Pancreas (tissue), 10 donors: ENCODE measurements at regions not wholly inside any gene's neighbourhood (a gene's known extent, or its start where the extent isn't known, plus 50 kb on each side); places are given as distances from the start of the nearest gene placed in this dataset.
"Not testable (repeated sequence)": the region's sequence is repeated elsewhere in the genome, so short reads cannot be mapped to it uniquely, and the experiment has no call there.

ENCODE experiments used
- ATAC-seq, 4 donors: fragments of 200-7000 bp; cut with Tn5 transposase; one replicate each; pipeline versions ENCODE4 v1.8.0 to v1.9.1; 2020; ENCODE audit warnings: mild to moderate bottlenecking in 4 of 4, moderate library complexity in 4 of 4
- DNase-seq, 6 donors: peaks; one replicate each; pipeline ENCODE4 v3.0.0-alpha.2; 2020
- FAIRE-seq: peaks from 2 replicates; lab custom pipeline; 2012; peaks lifted over from hg19 to GRCh38; lab: Jason Lieb, UNC
- H3K27ac ChIP-seq, 4 donors: fragments of 200-600 bp; sonication (generic); 1 replicate in 3 of 4; 2 replicates in 1 of 4; pipeline versions ENCODE4 v1.5.0 to v1.8.0; 2020
- H3K27me3 ChIP-seq, 4 donors: fragments of 200-600 bp; one replicate each; pipeline ENCODE4 v1.8.0; 2021
- H3K36me3 ChIP-seq, 3 donors: fragments of 200-600 bp; sonication (generic) in 1 of 3; one replicate each; pipeline versions ENCODE4 v1.5.0 to v1.8.0; 2020 to 2021
- H3K4me1 ChIP-seq, 3 donors: fragments of 200-600 bp; one replicate each; pipeline ENCODE4 v1.8.0; 2021
- H3K4me3 ChIP-seq, 4 donors: fragments of 200-600 bp; sonication (generic) in 2 of 4; one replicate each; pipeline versions ENCODE4 v1.5.0 to v1.8.0; 2020 to 2021
- H3K9me3 ChIP-seq, 4 donors: fragments of 200-600 bp; one replicate each; pipeline ENCODE4 v1.8.0; 2021
- CTCF ChIP-seq, 4 donors: fragments of 200-600 bp; sonication (generic) in 3 of 4; IDR thresholded peaks; one replicate each; pipeline versions ENCODE4 v1.5.0 to v1.8.0; 2021; ENCODE audit warnings: antibody characterized with exemption in 4 of 4
- WGBS, 2 donors: extraction: QIAGEN DNeasy Blood & Tissue Kit; methylation state at CpG; one replicate each; pipeline ENCODE4 v1.1.7; 2013; 5-methylcytosine and 5-hydroxymethylcytosine counted together
- intact Hi-C, 3 donors: fragments of 100-400 bp; cut with DNase I; formaldehyde crosslinking; loops; one replicate each; pipeline versions ENCODE4 v1.11.1 to v1.14.2; 2022
- donor health status: healthy with polysubstance abuse.
- donor health status: DM: no; HTN: no; CAD: no; lungs with moderate emphysema.
- donor health status: DM: no; HTN: no; CAD: no.
- donor health status: control.
- donor health status: control.
- donor health status: Bipolar disorder and iron deficiency.
- donor health status: DM: yes; HTN: yes; CAD: no.
- donor health status: DM: no; HTN: no; CAD: no.
- donor health status: DM: no; HTN: no; CAD: no.
- donor health status: DM: yes; HTN: yes; CAD: no.

GRCh38 chr10:56104487-56104886 lies 256.6 kb downstream of the ZWINT start:
- WGBS, 2 donors: 30 to 32% methylated on average over 3 of the region's 3 CpGs

GRCh38 chr10:56096226-56096517 lies 264.9 kb downstream of the ZWINT start:
- DNase-seq: no peak
- TF ChIP-seq CTCF (IDR thresholded peaks at IDR 0.05): no peak
- no peak for FAIRE-seq
- no peaks in the 10 kb centered on the region for H3K4me1 ChIP-seq
- intact Hi-C loops: no loop called here
- no peak for ATAC-seq
- no peaks in the 10 kb centered on the region for H3K36me3 ChIP-seq
- no peaks in the 10 kb centered on the region for H3K27me3 ChIP-seq
- H3K9me3 ChIP-seq: no peaks in the 10 kb centered on the region
- H3K4me3 ChIP-seq: no peak overlapping the region
- 50 to 85% methylated on average over 2 of the region's 2 CpGs for WGBS, 2 donors
- no peak overlapping the region for H3K27ac ChIP-seq

More at GRCh38 chr10:56104487-56104886, 256.6 kb downstream of the ZWINT start:
- ATAC-seq: no peak
- Histone ChIP-seq H3K4me1 (no peaks in the 10 kb centered on the region), H3K36me3 (no peaks in the 10 kb centered on the region), H3K9me3 (no peaks in the 10 kb centered on the region), H3K4me3 (no peak overlapping the region), H3K27me3 (no peaks in the 10 kb centered on the region), H3K27ac (no peak overlapping the region)
- no peak for TF ChIP-seq CTCF (IDR thresholded peaks at IDR 0.05)
- FAIRE-seq: no peak
- intact Hi-C loops: no loop called here
- DNase-seq: no peak

- Histone ChIP-seq H3K27ac (no peak overlapping the region), H3K4me1 (no peaks in the 10 kb centered on the region), H3K4me3 (no peak overlapping the region), H3K27me3 (no peaks in the 10 kb centered on the region), H3K9me3 (no peaks in the 10 kb centered on the region), H3K36me3 (no peaks in the 10 kb centered on the region)
- 49 to 59% methylated on average over 16 of the region's 16 CpGs for WGBS, 2 donors
- TF ChIP-seq CTCF (IDR thresholded peaks at IDR 0.05): no peak
- FAIRE-seq (no peak), ATAC-seq (no peak), DNase-seq (peak in 1 of 6 donors; percentile 22)
- intact Hi-C loops: no loop called here
These were observed 265.4 kb downstream of the ZWINT start for GRCh38 chr10:56095506-56096225.

- ATAC-seq, intact Hi-C loops, DNase-seq, H3K27ac ChIP-seq, H3K4me3 ChIP-seq, H3K9me3 ChIP-seq, H3K27me3 ChIP-seq, H3K36me3 ChIP-seq, H3K4me1 ChIP-seq, FAIRE-seq: not testable (repeated sequence)
These were observed 267.4 kb downstream of the ZWINT start for GRCh38 chr10:56093645-56094044.

- no peak for FAIRE-seq
- H3K9me3 ChIP-seq: no peaks in the 10 kb centered on the region
- no peak for TF ChIP-seq CTCF (IDR thresholded peaks at IDR 0.05)
These were observed 269.2 kb downstream of the ZWINT start for GRCh38 chr10:56091872-56092271.

More at GRCh38 chr10:56091872-56092271, 269.2 kb downstream of the ZWINT start:
- Histone ChIP-seq H3K4me3 (no peak overlapping the region), H3K27ac (no peak overlapping the region), H3K27me3 (no peaks in the 10 kb centered on the region), H3K36me3 (no peaks in the 10 kb centered on the region), H3K4me1 (no peaks in the 10 kb centered on the region)
- DNase-seq (no peak), ATAC-seq (no peak)
- intact Hi-C loops: no loop called here
